ENCODE measurements at regions not wholly inside any gene's neighbourhood (a gene's known extent, or its start where the extent isn't known, plus 50 kb on each side); places are given as distances from the start of the nearest gene placed in this dataset.

DNA sequence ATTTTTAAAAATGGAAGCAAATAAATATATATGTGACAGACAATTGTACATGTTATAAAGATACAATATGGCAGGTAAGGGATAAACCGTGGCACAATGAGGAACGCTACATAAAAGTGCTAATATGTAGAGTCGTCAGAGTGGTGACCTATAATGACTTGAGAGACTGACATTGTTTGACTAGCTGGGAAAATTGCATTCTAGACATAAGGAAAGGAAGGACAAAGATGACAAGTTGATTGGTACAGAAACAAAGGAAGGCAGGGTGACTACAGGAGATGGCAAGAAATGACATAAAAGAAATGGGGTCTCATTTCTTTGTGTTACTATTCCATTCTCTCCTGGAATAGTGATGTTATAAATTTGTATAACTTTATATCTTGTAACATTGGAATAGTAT lies 420.4 kb downstream of the DSC3 start:
- Histone ChIP-seq H3K27me3 (replicated peaks in 1 of 2; ENCODE audit: control insufficient read depth in 2 of 2, insufficient read depth in 2 of 2, low read length in 1 of 2) (no peaks in the 10 kb centered on the region), H3K9ac (ENCODE audit: control insufficient read depth, insufficient read depth, low read length) (no peak overlapping the region), H3K9me3 (replicated peaks; ENCODE audit: control insufficient read depth, insufficient read depth, low read length) (no peaks in the 10 kb centered on the region), H3K4me2 (ENCODE audit: control insufficient read depth, insufficient read depth) (no peak overlapping the region), H3K27ac (ENCODE audit: control insufficient read depth, insufficient read depth) (no peak overlapping the region), H3K4me1 (ENCODE audit: control insufficient read depth, insufficient read depth, low read length) (no peaks in the 10 kb centered on the region), H4K20me1 (ENCODE audit: control insufficient read depth, insufficient read depth) (no peaks in the 10 kb centered on the region), H3K36me3 (ENCODE audit: control insufficient read depth in 2 of 2, insufficient read depth in 2 of 2, low read length in 1 of 2) (no peaks in the 10 kb centered on the region), H3K4me3 (no peak overlapping the region), H3K79me2 (ENCODE audit: control insufficient read depth, insufficient read depth, low read length) (no peaks in the 10 kb centered on the region), H2AFZ (ENCODE audit: control insufficient read depth, low read depth, low read length) (no peak overlapping the region)
- intact Hi-C loops (cut with micrococcal nuclease; ENCODE audit: unreplicated experiment), result no loop called here
- no peak for TF ChIP-seq YBX1 (IDR thresholded peaks at IDR 0.05)
- TF ChIP-seq MTA2 (IDR thresholded peaks at IDR 0.05; ENCODE audit: low read depth), result no peak
- TF ChIP-seq, protein P1, sequence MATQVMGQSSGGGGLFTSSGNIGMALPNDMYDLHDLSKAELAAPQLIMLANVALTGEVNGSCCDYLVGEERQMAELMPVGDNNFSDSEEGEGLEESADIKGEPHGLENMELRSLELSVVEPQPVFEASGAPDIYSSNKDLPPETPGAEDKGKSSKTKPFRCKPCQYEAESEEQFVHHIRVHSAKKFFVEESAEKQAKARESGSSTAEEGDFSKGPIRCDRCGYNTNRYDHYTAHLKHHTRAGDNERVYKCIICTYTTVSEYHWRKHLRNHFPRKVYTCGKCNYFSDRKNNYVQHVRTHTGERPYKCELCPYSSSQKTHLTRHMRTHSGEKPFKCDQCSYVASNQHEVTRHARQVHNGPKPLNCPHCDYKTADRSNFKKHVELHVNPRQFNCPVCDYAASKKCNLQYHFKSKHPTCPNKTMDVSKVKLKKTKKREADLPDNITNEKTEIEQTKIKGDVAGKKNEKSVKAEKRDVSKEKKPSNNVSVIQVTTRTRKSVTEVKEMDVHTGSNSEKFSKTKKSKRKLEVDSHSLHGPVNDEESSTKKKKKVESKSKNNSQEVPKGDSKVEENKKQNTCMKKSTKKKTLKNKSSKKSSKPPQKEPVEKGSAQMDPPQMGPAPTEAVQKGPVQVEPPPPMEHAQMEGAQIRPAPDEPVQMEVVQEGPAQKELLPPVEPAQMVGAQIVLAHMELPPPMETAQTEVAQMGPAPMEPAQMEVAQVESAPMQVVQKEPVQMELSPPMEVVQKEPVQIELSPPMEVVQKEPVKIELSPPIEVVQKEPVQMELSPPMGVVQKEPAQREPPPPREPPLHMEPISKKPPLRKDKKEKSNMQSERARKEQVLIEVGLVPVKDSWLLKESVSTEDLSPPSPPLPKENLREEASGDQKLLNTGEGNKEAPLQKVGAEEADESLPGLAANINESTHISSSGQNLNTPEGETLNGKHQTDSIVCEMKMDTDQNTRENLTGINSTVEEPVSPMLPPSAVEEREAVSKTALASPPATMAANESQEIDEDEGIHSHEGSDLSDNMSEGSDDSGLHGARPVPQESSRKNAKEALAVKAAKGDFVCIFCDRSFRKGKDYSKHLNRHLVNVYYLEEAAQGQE (IDR thresholded peaks at IDR 0.05; ENCODE audit: low read depth, low read length), result no peak
- TF ChIP-seq, protein P2, sequence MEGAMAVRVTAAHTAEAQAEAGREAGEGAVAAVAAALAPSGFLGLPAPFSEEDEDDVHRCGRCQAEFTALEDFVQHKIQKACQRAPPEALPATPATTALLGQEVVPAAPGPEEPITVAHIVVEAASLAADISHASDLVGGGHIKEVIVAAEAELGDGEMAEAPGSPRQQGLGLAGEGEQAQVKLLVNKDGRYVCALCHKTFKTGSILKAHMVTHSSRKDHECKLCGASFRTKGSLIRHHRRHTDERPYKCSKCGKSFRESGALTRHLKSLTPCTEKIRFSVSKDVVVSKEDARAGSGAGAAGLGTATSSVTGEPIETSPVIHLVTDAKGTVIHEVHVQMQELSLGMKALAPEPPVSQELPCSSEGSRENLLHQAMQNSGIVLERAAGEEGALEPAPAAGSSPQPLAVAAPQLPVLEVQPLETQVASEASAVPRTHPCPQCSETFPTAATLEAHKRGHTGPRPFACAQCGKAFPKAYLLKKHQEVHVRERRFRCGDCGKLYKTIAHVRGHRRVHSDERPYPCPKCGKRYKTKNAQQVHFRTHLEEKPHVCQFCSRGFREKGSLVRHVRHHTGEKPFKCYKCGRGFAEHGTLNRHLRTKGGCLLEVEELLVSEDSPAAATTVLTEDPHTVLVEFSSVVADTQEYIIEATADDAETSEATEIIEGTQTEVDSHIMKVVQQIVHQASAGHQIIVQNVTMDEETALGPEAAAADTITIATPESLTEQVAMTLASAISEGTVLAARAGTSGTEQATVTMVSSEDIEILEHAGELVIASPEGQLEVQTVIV (IDR thresholded peaks at IDR 0.05; ENCODE audit: borderline replicate concordance, partially characterized antibody), result no peak
- TF ChIP-seq DPF2 (IDR thresholded peaks at IDR 0.05), result no peak
- TF ChIP-seq LARP7 (IDR thresholded peaks at IDR 0.05), result no peak
- TF ChIP-seq SMC3 (IDR thresholded peaks at IDR 0.05; ENCODE audit: borderline replicate concordance, low read length), result no peak
- POLR2A ChIA-PET, result no interaction called here
- 30% methylated on average over 3 of the region's 3 CpGs for WGBS (ENCODE audit: insufficient coverage, insufficient replicate concordance, low lambda C conversion rate, missing lambda C conversion rate)
- RAD21 ChIA-PET (ENCODE audit: unreplicated experiment), result no interaction called here
- SMC1A ChIA-PET (ENCODE audit: uncharacterized antibody, unreplicated experiment), result interaction anchor here (1.6 kb wide), 1 partner anchor 11 kb away, joined by 5 read pairs; no protein-coding TSS in a partner anchor
- CTCF ChIA-PET, result no interaction called here
- ATAC-seq, result no peak
- BruUV-seq (replicated peaks), result no TSS peak
- no peak for DNase-seq (ENCODE audit: low read depth, low spot score)
- FAIRE-seq, result no peak
- in situ Hi-C loops (cut with MboI), result no loop called here
